H1 (cell line): ENCODE measurements at regions not wholly inside any gene's neighbourhood (a gene's known extent, or its start where the extent isn't known, plus 50 kb on each side); places are given as distances from the start of the nearest gene placed in this dataset.

ENCODE experiments used
- CTCF ChIA-PET: fragments of 300-600 bp; sonication (Branson Sonifier 250); formaldehyde crosslinking; loops from one replicate; lab custom pipeline; 2021; ENCODE audit not compliant: partially characterized antibody; lab: Charles Lee
- POLR2A ChIA-PET: fragments of 300-600 bp; sonication (Branson Sonifier 250); formaldehyde crosslinking; loops from one replicate; lab custom pipeline; 2021; ENCODE audit warnings: inconsistent platforms; ENCODE audit not compliant: partially characterized antibody; lab: Charles Lee
- DNase-seq, 2 experiments: peaks; one replicate each; pipeline versions ENCODE4 v3.0.0 to v3.0.0-alpha.2; 2010 to 2022; ENCODE audit warnings: low spot score in 2 of 2, low read depth in 1 of 2, mixed read lengths in 1 of 2
- FAIRE-seq: peaks from 2 replicates; lab custom pipeline; 2011; peaks lifted over from hg19 to GRCh38; lab: Jason Lieb, UNC
- H2AFZ ChIP-seq: 2 replicates; pipeline ENCODE4 v1.8.1; 2012; ENCODE audit warnings: low read length, inconsistent platforms
- H2AK5ac ChIP-seq: 2 replicates; pipeline ENCODE4 v1.6.1; 2013; ENCODE audit warnings: low read depth, low read length
- H2BK120ac ChIP-seq: replicated peaks from 2 replicates; pipeline ENCODE3; 2013; ENCODE audit warnings: low read depth, low read length, inconsistent platforms
- H2BK12ac ChIP-seq: 2 replicates; pipeline ENCODE4 v1.6.1; 2013; ENCODE audit warnings: low read depth, low read length
- H2BK15ac ChIP-seq: 2 replicates; pipeline ENCODE4 v1.6.1; 2013; ENCODE audit warnings: low read length
- H2BK20ac ChIP-seq: 2 replicates; pipeline ENCODE4 v1.6.1; 2013; ENCODE audit warnings: low read length
- H2BK5ac ChIP-seq: 2 replicates; pipeline ENCODE4 v1.6.1; 2013; ENCODE audit warnings: low read depth, low read length
- H3K14ac ChIP-seq: 2 replicates; pipeline ENCODE4 v1.6.1; 2013; ENCODE audit warnings: inconsistent platforms; ENCODE audit not compliant: insufficient read length
- H3K18ac ChIP-seq: 2 replicates; pipeline ENCODE4 v1.6.1; 2013; ENCODE audit warnings: low read length; ENCODE audit errors: extremely low read depth
- H3K23ac ChIP-seq: 2 replicates; pipeline ENCODE4 v1.6.1; 2013; ENCODE audit warnings: inconsistent platforms; ENCODE audit not compliant: insufficient read length
- H3K23me2 ChIP-seq: 2 replicates; pipeline ENCODE4 v1.6.1; 2013; ENCODE audit warnings: low read depth, low read length
- H3K27ac ChIP-seq: 2 replicates; pipeline ENCODE4 v1.6.1; 2011; ENCODE audit warnings: low read depth, low read length, inconsistent platforms
- H3K27me3 ChIP-seq, 4 experiments: replicated peaks in 1 of 4; 1 replicate in 1 of 4; 2 replicates in 3 of 4; pipeline versions ENCODE4 v1.6.1 to v1.8.1; 2011 to 2013; ENCODE audit warnings: low read length in 3 of 4, mild to moderate bottlenecking in 3 of 4, inconsistent platforms in 2 of 4, mixed read lengths in 2 of 4, moderate library complexity in 1 of 4; ENCODE audit not compliant: control insufficient read depth in 3 of 4, insufficient read depth in 3 of 4; ENCODE audit errors: extremely low read depth in 1 of 4
- H3K36me3 ChIP-seq, 4 experiments: 2 replicates each; pipeline versions ENCODE4 v1.6.1 to v1.8.1; 2011 to 2013; ENCODE audit warnings: mild to moderate bottlenecking in 4 of 4, low read length in 3 of 4, moderate library complexity in 2 of 4, control low read depth in 1 of 4, inconsistent platforms in 1 of 4; ENCODE audit not compliant: insufficient read depth in 4 of 4, control insufficient read depth in 2 of 4
- H3K4ac ChIP-seq: replicated peaks from 2 replicates; pipeline ENCODE3; 2013; ENCODE audit warnings: low read length, low read depth, mixed read lengths, inconsistent platforms; ENCODE audit not compliant: insufficient read length
- H3K4me1 ChIP-seq, 4 experiments: replicated peaks in 1 of 4; 1 replicate in 1 of 4; 2 replicates in 3 of 4; pipeline versions ENCODE4 v1.6.1 to v1.8.1; 2011 to 2013; ENCODE audit warnings: low read length in 3 of 4, inconsistent platforms in 2 of 4, mixed read lengths in 1 of 4; ENCODE audit not compliant: insufficient read depth in 4 of 4, control insufficient read depth in 3 of 4
- H3K4me2 ChIP-seq, 2 experiments: 2 replicates each; pipeline versions ENCODE4 v1.6.1 to v1.8.1; 2011 to 2013; ENCODE audit warnings: low read depth in 2 of 2, low read length in 2 of 2, control low read depth in 1 of 2, inconsistent platforms in 1 of 2, mild to moderate bottlenecking in 1 of 2; ENCODE audit not compliant: insufficient read depth in 1 of 2
- H3K4me3 ChIP-seq, 4 experiments: fragments of 200-600, 300-600 bp in 1 of 4; sonication (generic), shearing (Covaris generic), sonication (Bioruptor Twin) in 1 of 4; 2 replicates each; pipeline versions ENCODE4 v1.5.1 to v1.8.1; 2011 to 2016; ENCODE audit warnings: low read length in 4 of 4, low read depth in 3 of 4, control low read depth in 2 of 4, inconsistent platforms in 2 of 4, mild to moderate bottlenecking in 2 of 4, mixed read lengths in 1 of 4, moderate library complexity in 1 of 4; ENCODE audit not compliant: insufficient read depth in 2 of 4; ENCODE audit errors: extremely low read depth in 1 of 4
- H3K56ac ChIP-seq: replicated peaks from 2 replicates; pipeline ENCODE3; 2013; ENCODE audit warnings: low read depth, mild to moderate bottlenecking, mixed read lengths, low read length, inconsistent platforms; ENCODE audit not compliant: insufficient read length
- H3K79me1 ChIP-seq: 2 replicates; pipeline ENCODE4 v1.6.1; 2013; ENCODE audit warnings: low read depth, low read length, control low read depth
- H3K79me2 ChIP-seq, 2 experiments: 2 replicates each; pipeline versions ENCODE4 v1.6.1 to v1.8.1; 2012 to 2013; ENCODE audit warnings: low read length in 2 of 2, mild to moderate bottlenecking in 2 of 2, inconsistent platforms in 1 of 2; ENCODE audit not compliant: insufficient read depth in 2 of 2, control insufficient read depth in 1 of 2
- H3K9ac ChIP-seq, 4 experiments: replicated peaks in 1 of 4; 1 replicate in 1 of 4; 2 replicates in 3 of 4; pipeline versions ENCODE4 v1.6.1 to v1.8.1; 2011 to 2013; ENCODE audit warnings: low read depth in 3 of 4, low read length in 3 of 4, control low read depth in 2 of 4, mild to moderate bottlenecking in 2 of 4, moderate library complexity in 2 of 4, inconsistent platforms in 1 of 4; ENCODE audit errors: extremely low read depth in 1 of 4
- H3K9me3 ChIP-seq, 2 experiments: 2 replicates each; pipeline versions ENCODE4 v1.6.1 to v1.8.1; 2012 to 2013; ENCODE audit warnings: mild to moderate bottlenecking in 2 of 2, moderate library complexity in 2 of 2, control low read depth in 1 of 2, inconsistent platforms in 1 of 2, low read depth in 1 of 2, low read length in 1 of 2, mixed read lengths in 1 of 2; ENCODE audit not compliant: insufficient read depth in 2 of 2
- H4K20me1 ChIP-seq, 2 experiments: replicated peaks in 1 of 2; 2 replicates each; pipeline versions ENCODE3 to v1.8.1; 2011 to 2013; ENCODE audit warnings: inconsistent platforms in 2 of 2, low read length in 2 of 2, mild to moderate bottlenecking in 1 of 2; ENCODE audit not compliant: insufficient read depth in 2 of 2, control insufficient read depth in 1 of 2
- H4K5ac ChIP-seq: 2 replicates; pipeline ENCODE4 v1.6.1; 2013; ENCODE audit warnings: low read length, low read depth, mixed read lengths, inconsistent platforms; ENCODE audit not compliant: insufficient read length
- H4K8ac ChIP-seq: 2 replicates; pipeline ENCODE4 v1.8.0; 2013; ENCODE audit warnings: mild to moderate bottlenecking, moderate library complexity, low read length, inconsistent platforms; ENCODE audit not compliant: insufficient read depth; ENCODE audit errors: extremely low read depth
- H4K91ac ChIP-seq: replicated peaks from 2 replicates; pipeline ENCODE3; 2013; ENCODE audit warnings: low read length, mixed read lengths, inconsistent platforms; ENCODE audit not compliant: insufficient read length
- CBX8 ChIP-seq: fragments of 300-800, 300-1000 bp; sonication (generic); IDR thresholded peaks from 2 replicates; pipeline ENCODE4 v1.7.1; 2016; ENCODE audit warnings: low read depth, low read length, borderline replicate concordance
- CEBPB ChIP-seq: IDR thresholded peaks from 2 replicates; pipeline ENCODE4 v1.6.1; 2012; ENCODE audit warnings: low read depth, low read length
- GTF2F1 ChIP-seq: IDR thresholded peaks from 2 replicates; pipeline ENCODE4 v1.6.1; 2012; ENCODE audit warnings: low read depth, low read length, improper control_type of control experiment, borderline replicate concordance
- RNF2 ChIP-seq: fragments of 200-900, 300-1000 bp; sonication (generic); IDR thresholded peaks from 2 replicates; pipeline ENCODE4 v1.7.1; 2016; ENCODE audit warnings: borderline replicate concordance, low read depth, mild to moderate bottlenecking, antibody characterized with exemption, low read length; ENCODE audit not compliant: poor library complexity, severe bottlenecking; ENCODE audit errors: missing control alignments
- RXRA ChIP-seq: IDR thresholded peaks from 2 replicates; pipeline ENCODE4 v1.6.1; 2011; ENCODE audit warnings: low read depth, mild to moderate bottlenecking, low read length, moderate library complexity; ENCODE audit not compliant: insufficient read depth
- SP4 ChIP-seq: IDR thresholded peaks from 2 replicates; pipeline ENCODE4 v1.6.1; 2012; ENCODE audit warnings: low read length, inconsistent platforms
- SUZ12 ChIP-seq: fragments of 200-600 bp; sonication (generic); IDR thresholded peaks from 2 replicates; pipeline ENCODE4 v1.6.1; 2012; ENCODE audit warnings: mild to moderate bottlenecking, inconsistent platforms, low read length, moderate library complexity, mixed read lengths
- TAF7 ChIP-seq: optimal IDR thresholded peaks from 2 replicates; pipeline ENCODE3; 2011; ENCODE audit warnings: low read depth, mild to moderate bottlenecking, inconsistent platforms, low read length, moderate library complexity, borderline replicate concordance
- TBP ChIP-seq: IDR thresholded peaks from 2 replicates; pipeline ENCODE4 v1.6.1; 2011; ENCODE audit warnings: low read depth, low read length, improper control_type of control experiment
- WGBS, 2 experiments: shearing (Covaris generic) in 1 of 2; methylation state at CpG; one replicate each; pipeline versions ENCODE4 v1.1.6 to v1.1.7; 2013 to 2015; ENCODE audit warnings: low lambda C conversion rate in 2 of 2, mixed read lengths in 2 of 2, inconsistent platforms in 1 of 2, low coverage in 1 of 2, missing lambda C conversion rate in 1 of 2; ENCODE audit not compliant: insufficient replicate concordance in 2 of 2, insufficient coverage in 1 of 2, insufficient read length in 1 of 2; ENCODE audit errors: extremely low coverage in 1 of 2, missing lambda C conversion rate in 1 of 2; 5-methylcytosine and 5-hydroxymethylcytosine counted together

DNA sequence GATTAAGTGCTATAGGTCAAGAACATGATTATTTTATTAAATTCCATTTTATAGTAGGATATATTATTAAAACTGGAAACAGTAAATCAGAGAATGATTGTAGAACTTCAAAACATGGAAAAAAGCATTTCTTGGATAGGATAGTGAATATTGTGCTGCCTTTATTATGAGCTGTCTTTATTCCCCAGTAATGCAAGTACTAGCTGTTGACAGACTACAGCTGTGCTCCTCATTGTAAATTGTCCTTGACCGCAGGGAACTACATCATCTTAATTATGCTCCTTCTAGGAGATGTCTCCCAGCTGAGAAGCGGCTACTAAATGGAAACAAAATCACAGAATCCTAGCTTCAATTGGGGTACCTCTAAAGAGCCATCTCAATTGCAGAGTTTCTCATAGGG is 1457.2 kb upstream of the PCDH7 start:
- no peak overlapping the region for H3K23ac ChIP-seq
- no peak overlapping the region for H3K4me2 ChIP-seq
- POLR2A ChIA-PET: no interaction called here
- WGBS, 2 experiments: 91% methylated on average over 2 of the region's 2 CpGs; no CpG with 5 or more reads in 1 of the 2 experiments
- no peaks in the 10 kb centered on the region for H3K79me1 ChIP-seq
- no peaks in the 10 kb centered on the region for H3K23me2 ChIP-seq
- H4K91ac ChIP-seq: no peak overlapping the region
- H3K4me1 ChIP-seq: peaks cover 0 to 2% (median 0%) of the 10 kb centered on the region in 4 experiments; a peak in 1 of 7 replicates
- H3K56ac ChIP-seq: no peak overlapping the region
- CTCF ChIA-PET: no interaction called here
- no peaks in the 10 kb centered on the region; a peak in 1 of 4 replicates for H3K9me3 ChIP-seq
- no peaks in the 10 kb centered on the region for H3K79me2 ChIP-seq
- H2BK120ac ChIP-seq: no peak overlapping the region
- H3K18ac ChIP-seq: no peak overlapping the region
- H2BK15ac ChIP-seq: no peak overlapping the region
- H4K5ac ChIP-seq: no peak overlapping the region
- FAIRE-seq (no peak), DNase-seq (no peak)
- H2BK20ac ChIP-seq: no peak overlapping the region
- H3K4me3 ChIP-seq: no peak overlapping the region
- no peak overlapping the region for H3K4ac ChIP-seq
- H4K8ac ChIP-seq: no peak overlapping the region
- H3K9ac ChIP-seq: no peak overlapping the region
- H3K14ac ChIP-seq: no peak overlapping the region
- TF ChIP-seq CBX8 (no peak), TBP (no peak), TAF7 (no peak), GTF2F1 (no peak), SP4 (no peak), SUZ12 (no peak), CEBPB (no peak), RXRA (no peak), RNF2 (no peak)
- H2AK5ac ChIP-seq: no peak overlapping the region
- no peak overlapping the region for H2BK12ac ChIP-seq
- no peak overlapping the region for H2AFZ ChIP-seq
- no peaks in the 10 kb centered on the region for H4K20me1 ChIP-seq
- no peaks in the 10 kb centered on the region for H3K36me3 ChIP-seq
- H2BK5ac ChIP-seq: no peak overlapping the region
- no peak overlapping the region for H3K27ac ChIP-seq
- no peaks in the 10 kb centered on the region for H3K27me3 ChIP-seq
